ENCODE measurements at regions not wholly inside any gene's neighbourhood (a gene's known extent, or its start where the extent isn't known, plus 50 kb on each side); places are given as distances from the start of the nearest gene placed in this dataset.
"Not testable (repeated sequence)": the region's sequence is repeated elsewhere in the genome, so short reads cannot be mapped to it uniquely, and the experiment has no call there.

- no peak for DNase-seq
Observed at GRCh38 chr1:222229672-222230312, 318.1 kb downstream of the HHIPL2 start.

GRCh38 chr1:222225316-222225691, 322.6 kb downstream of the HHIPL2 start:
- DNase-seq = no peak

- no peak for DNase-seq
Observed at GRCh38 chr1:222224636-222225315, 323.1 kb downstream of the HHIPL2 start.

- no peak for DNase-seq
Observed at GRCh38 chr1:222224156-222224555, 323.7 kb downstream of the HHIPL2 start.

- no peak for DNase-seq
Observed at GRCh38 chr1:222223010-222223409, 324.9 kb downstream of the HHIPL2 start.

GRCh38 chr1:222216255-222216754, 331.6 kb downstream of the HHIPL2 start:
- no peak for DNase-seq

GRCh38 chr1:222210776-222211175, 337.1 kb downstream of the HHIPL2 start:
- DNase-seq = no peak

GRCh38 chr1:222204475-222204874, 343.4 kb downstream of the HHIPL2 start:
- DNase-seq = no peak

- no peak for DNase-seq
Observed at GRCh38 chr1:222202831-222203230, 345.1 kb downstream of the HHIPL2 start.

- DNase-seq = no peak
Observed at GRCh38 chr1:222196736-222197135, 351.2 kb downstream of the HHIPL2 start.

GRCh38 chr1:222196288-222196687, 351.6 kb downstream of the HHIPL2 start:
- DNase-seq = no peak

GRCh38 chr1:222195857-222196256, 352.0 kb downstream of the HHIPL2 start:
- no peak for DNase-seq

- DNase-seq = no peak
Observed at GRCh38 chr1:222189218-222189617, 358.7 kb downstream of the HHIPL2 start.

- no peak for DNase-seq
Observed at GRCh38 chr1:222187566-222188332, 360.2 kb downstream of the HHIPL2 start.

GRCh38 chr1:222182641-222183040, 365.3 kb downstream of the HHIPL2 start:
- DNase-seq = no peak

- DNase-seq = no peak
Observed at GRCh38 chr1:222181191-222181590, 366.7 kb downstream of the HHIPL2 start.

- DNase-seq = not testable (repeated sequence)
Observed at GRCh38 chr1:222177496-222177895, 370.4 kb downstream of the HHIPL2 start.

GRCh38 chr1:222171005-222171404, 376.9 kb downstream of the HHIPL2 start:
- no peak for DNase-seq

- DNase-seq = no peak
Observed at GRCh38 chr1:222168621-222169020, 379.3 kb downstream of the HHIPL2 start.

- DNase-seq = no peak
Observed at GRCh38 chr1:222167896-222168295, 380.0 kb downstream of the HHIPL2 start.

GRCh38 chr1:222167111-222167510, 380.8 kb downstream of the HHIPL2 start:
- DNase-seq = no peak

- DNase-seq = no peak
Observed at GRCh38 chr1:222165629-222166028, 382.3 kb downstream of the HHIPL2 start.

- no peak for DNase-seq
Observed at GRCh38 chr1:222163895-222164294, 384.0 kb downstream of the HHIPL2 start.

- DNase-seq = no peak
Observed at GRCh38 chr1:222161676-222162075, 386.2 kb downstream of the HHIPL2 start.
